ENCODE measurements at regions not wholly inside any gene's neighbourhood (a gene's known extent, or its start where the extent isn't known, plus 50 kb on each side); places are given as distances from the start of the nearest gene placed in this dataset.

GRCh38 chr13:79941752-79942151 is 399.2 kb downstream of the SPRY2 start:
- no peak for TF ChIP-seq MAX (IDR thresholded peaks at IDR 0.05)
- TF ChIP-seq CTCF (IDR thresholded peaks at IDR 0.05; ENCODE audit: low read depth, low read length, missing input control), result no peak
- TF ChIP-seq, protein P1, sequence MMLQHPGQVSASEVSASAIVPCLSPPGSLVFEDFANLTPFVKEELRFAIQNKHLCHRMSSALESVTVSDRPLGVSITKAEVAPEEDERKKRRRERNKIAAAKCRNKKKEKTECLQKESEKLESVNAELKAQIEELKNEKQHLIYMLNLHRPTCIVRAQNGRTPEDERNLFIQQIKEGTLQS (IDR thresholded peaks at IDR 0.05), result no peak

Data from liver (tissue), 3 donors.